Osteoblast (primary cell): ENCODE measurements at regions not wholly inside any gene's neighbourhood (a gene's known extent, or its start where the extent isn't known, plus 50 kb on each side); places are given as distances from the start of the nearest gene placed in this dataset.
A peak's percentile ranks its signal among the peaks of the same experiment; 100 is the strongest.
"Not testable (repeated sequence)": the region's sequence is repeated elsewhere in the genome, so short reads cannot be mapped to it uniquely, and the experiment has no call there.

ENCODE experiments used
- DNase-seq: peaks from one replicate; pipeline ENCODE4 v3.0.0; 2011; ENCODE audit warnings: low spot score, mixed read lengths; ENCODE audit not compliant: insufficient read length; ENCODE audit errors: missing footprints
- H2AFZ ChIP-seq: 2 replicates; pipeline ENCODE4 v1.6.0; 2011; ENCODE audit warnings: mild to moderate bottlenecking, low read length
- H3K27ac ChIP-seq: 2 replicates; pipeline ENCODE4 v1.5.1; 2011; ENCODE audit warnings: mild to moderate bottlenecking, low read depth, low read length, moderate library complexity
- H3K27me3 ChIP-seq: 2 replicates; pipeline ENCODE4 v1.6.0; 2012; ENCODE audit warnings: mild to moderate bottlenecking, control low read depth, inconsistent platforms, low read length, moderate library complexity; ENCODE audit not compliant: insufficient read depth
- H3K36me3 ChIP-seq: 2 replicates; pipeline ENCODE4 v1.5.1; 2011; ENCODE audit warnings: mild to moderate bottlenecking, low read length, control low read depth, moderate library complexity; ENCODE audit not compliant: insufficient read depth
- H3K4me1 ChIP-seq: 2 replicates; pipeline ENCODE4 v1.5.1; 2011; ENCODE audit warnings: mild to moderate bottlenecking, low read length, control low read depth, moderate library complexity; ENCODE audit not compliant: insufficient read depth
- H3K4me2 ChIP-seq: 2 replicates; pipeline ENCODE4 v1.6.0; 2011; ENCODE audit warnings: mild to moderate bottlenecking, low read length; ENCODE audit not compliant: insufficient read depth
- H3K4me3 ChIP-seq: fragments of 200-600 bp; sonication (generic); 3 replicates; pipeline ENCODE4 v1.5.1; 2012; ENCODE audit warnings: mild to moderate bottlenecking, low read length, inconsistent platforms; ENCODE audit not compliant: insufficient read depth
- H3K79me2 ChIP-seq: 2 replicates; pipeline ENCODE4 v1.6.0; 2012; ENCODE audit warnings: mild to moderate bottlenecking, low read length, control low read depth, inconsistent platforms; ENCODE audit not compliant: insufficient read depth
- H3K9me3 ChIP-seq: 2 replicates; pipeline ENCODE4 v1.5.1; 2011; ENCODE audit warnings: low read depth, low read length, control low read depth
- H4K20me1 ChIP-seq: 2 replicates; pipeline ENCODE4 v1.6.0; 2012; ENCODE audit warnings: mild to moderate bottlenecking, low read length, control low read depth; ENCODE audit not compliant: insufficient read depth
- TF ChIP-seq, protein P1 (sequence below): IDR thresholded peaks from 2 replicates; pipeline ENCODE4 v1.5.1; 2011; ENCODE audit warnings: mild to moderate bottlenecking, low read depth, low read length, moderate library complexity; ENCODE audit errors: extremely low read depth

DNA sequence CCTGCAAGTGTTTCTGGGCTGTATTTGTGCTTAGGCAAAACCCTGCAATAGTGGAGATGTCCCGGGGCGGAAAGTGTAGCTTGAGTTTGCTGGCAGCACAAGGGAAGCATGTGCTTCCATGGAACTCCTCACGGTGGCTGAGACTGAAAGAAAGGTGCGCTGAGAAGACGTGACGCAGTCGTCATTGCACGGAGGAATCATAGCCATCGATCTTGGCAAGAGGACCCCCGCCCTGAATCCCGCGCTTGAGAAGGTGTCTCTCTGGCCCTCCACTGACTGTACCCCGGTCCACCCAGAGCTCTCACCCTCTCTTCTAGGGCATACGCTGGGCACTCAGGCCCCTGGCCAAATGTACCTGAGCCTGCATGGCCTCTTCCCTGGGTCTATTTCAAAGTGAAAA, 1081.8 kb upstream of the DEFB115 start:
- Histone ChIP-seq H4K20me1 (no peaks in the 10 kb centered on the region), H3K27me3 (no peaks in the 10 kb centered on the region), H2AFZ (no peak overlapping the region), H3K4me2 (no peak overlapping the region), H3K4me1 (no peaks in the 10 kb centered on the region), H3K27ac (no peak overlapping the region), H3K36me3 (no peaks in the 10 kb centered on the region), H3K9me3 (no peaks in the 10 kb centered on the region), H3K4me3 (no peak overlapping the region), H3K79me2 (no peaks in the 10 kb centered on the region)
- DNase-seq: no peak
- TF ChIP-seq, protein P1, sequence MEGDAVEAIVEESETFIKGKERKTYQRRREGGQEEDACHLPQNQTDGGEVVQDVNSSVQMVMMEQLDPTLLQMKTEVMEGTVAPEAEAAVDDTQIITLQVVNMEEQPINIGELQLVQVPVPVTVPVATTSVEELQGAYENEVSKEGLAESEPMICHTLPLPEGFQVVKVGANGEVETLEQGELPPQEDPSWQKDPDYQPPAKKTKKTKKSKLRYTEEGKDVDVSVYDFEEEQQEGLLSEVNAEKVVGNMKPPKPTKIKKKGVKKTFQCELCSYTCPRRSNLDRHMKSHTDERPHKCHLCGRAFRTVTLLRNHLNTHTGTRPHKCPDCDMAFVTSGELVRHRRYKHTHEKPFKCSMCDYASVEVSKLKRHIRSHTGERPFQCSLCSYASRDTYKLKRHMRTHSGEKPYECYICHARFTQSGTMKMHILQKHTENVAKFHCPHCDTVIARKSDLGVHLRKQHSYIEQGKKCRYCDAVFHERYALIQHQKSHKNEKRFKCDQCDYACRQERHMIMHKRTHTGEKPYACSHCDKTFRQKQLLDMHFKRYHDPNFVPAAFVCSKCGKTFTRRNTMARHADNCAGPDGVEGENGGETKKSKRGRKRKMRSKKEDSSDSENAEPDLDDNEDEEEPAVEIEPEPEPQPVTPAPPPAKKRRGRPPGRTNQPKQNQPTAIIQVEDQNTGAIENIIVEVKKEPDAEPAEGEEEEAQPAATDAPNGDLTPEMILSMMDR: no peak

DNA sequence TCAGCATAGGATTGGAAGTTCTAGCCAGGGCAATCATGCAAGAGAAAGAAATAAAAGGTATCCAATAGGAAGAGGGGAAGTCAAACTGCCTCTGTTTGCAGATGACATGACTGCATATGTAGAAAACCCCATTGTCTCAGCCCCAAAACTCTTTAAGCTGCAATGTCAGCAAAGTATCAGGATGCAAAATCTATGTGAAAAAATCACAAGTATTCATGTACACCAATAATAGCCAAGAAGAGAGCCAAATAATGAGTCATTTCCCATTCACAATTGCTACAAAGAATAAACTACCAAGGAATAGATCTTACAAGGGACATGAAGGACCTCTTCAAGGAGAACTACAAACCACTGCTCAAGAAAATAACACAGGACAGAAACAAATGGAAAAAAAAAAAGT, 1074.3 kb upstream of the DEFB115 start:
- H3K4me2 ChIP-seq, H3K36me3 ChIP-seq, H3K9me3 ChIP-seq, DNase-seq, H3K4me3 ChIP-seq, H2AFZ ChIP-seq, H3K27me3 ChIP-seq, H4K20me1 ChIP-seq, H3K27ac ChIP-seq, H3K79me2 ChIP-seq, H3K4me1 ChIP-seq: not testable (repeated sequence)

DNA sequence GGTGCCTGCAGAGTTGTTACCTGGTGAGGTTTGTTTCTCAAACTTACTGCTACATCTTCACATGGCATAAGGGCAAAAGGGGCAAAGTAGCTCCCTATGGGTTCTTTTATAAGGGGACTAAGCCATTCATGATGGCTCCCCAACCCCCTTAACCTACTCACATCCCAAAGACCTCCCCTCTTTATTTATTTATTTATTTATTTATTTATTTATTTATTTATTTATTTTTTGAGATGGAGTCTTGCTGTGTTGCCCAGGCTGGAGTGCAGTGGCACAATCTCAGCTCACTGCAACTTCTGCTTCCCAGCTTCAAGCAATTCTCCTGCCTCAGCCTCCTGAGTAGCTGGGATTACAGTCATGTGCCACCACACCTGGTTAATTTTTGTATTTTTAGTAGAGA, 1065.7 kb upstream of the DEFB115 start:
- H3K4me1 ChIP-seq, H3K4me2 ChIP-seq, H3K27ac ChIP-seq, H2AFZ ChIP-seq, H4K20me1 ChIP-seq, H3K27me3 ChIP-seq, H3K4me3 ChIP-seq, DNase-seq, H3K9me3 ChIP-seq, H3K79me2 ChIP-seq, H3K36me3 ChIP-seq: not testable (repeated sequence)

DNA sequence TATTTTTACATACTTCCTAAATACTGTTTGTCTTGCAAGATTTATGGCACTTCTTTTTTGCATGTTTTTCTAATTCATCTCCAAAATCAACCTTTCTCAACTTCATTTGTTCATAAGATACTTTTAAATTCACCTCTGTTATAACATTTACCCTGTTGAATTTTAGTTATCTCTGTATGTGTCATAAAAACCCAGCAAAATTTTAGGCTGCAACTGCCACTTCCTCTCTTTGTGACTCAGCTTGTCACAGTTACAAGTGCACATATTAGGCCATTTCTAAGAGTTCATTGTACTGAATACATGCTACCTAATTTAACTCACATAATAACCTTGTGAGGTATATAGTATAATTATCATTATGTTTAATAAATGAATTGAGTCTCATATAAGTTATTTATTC, 1023.0 kb upstream of the DEFB115 start:
- DNase-seq, H2AFZ ChIP-seq, H3K4me2 ChIP-seq, H4K20me1 ChIP-seq, H3K36me3 ChIP-seq, H3K27ac ChIP-seq, H3K4me1 ChIP-seq, H3K27me3 ChIP-seq, H3K79me2 ChIP-seq, H3K4me3 ChIP-seq, H3K9me3 ChIP-seq: not testable (repeated sequence)

DNA sequence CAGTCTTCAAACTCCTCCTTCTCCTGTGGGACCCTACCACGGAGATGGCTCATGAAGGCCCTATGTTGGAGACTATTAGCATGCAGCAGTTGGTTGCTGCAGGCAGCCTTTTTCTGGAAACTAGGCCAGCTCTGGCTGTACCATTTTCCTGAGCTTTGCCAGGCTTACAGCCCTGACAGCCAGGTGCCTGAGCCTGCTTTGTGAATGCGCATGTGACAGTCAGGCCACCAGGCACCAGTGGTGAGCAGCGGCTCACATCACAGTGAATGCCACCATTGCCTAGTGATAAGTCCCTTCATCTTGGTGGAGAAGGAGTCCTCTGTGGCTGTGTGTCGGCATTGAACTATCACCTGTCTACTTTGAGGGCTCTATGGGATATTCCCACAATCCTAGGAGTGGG, 982.4 kb upstream of the DEFB115 start:
- DNase-seq, H3K4me2 ChIP-seq, H3K4me3 ChIP-seq, H3K36me3 ChIP-seq, H3K9me3 ChIP-seq, H3K4me1 ChIP-seq, H3K79me2 ChIP-seq, H2AFZ ChIP-seq, H3K27me3 ChIP-seq, H3K27ac ChIP-seq, H4K20me1 ChIP-seq: not testable (repeated sequence)

DNA sequence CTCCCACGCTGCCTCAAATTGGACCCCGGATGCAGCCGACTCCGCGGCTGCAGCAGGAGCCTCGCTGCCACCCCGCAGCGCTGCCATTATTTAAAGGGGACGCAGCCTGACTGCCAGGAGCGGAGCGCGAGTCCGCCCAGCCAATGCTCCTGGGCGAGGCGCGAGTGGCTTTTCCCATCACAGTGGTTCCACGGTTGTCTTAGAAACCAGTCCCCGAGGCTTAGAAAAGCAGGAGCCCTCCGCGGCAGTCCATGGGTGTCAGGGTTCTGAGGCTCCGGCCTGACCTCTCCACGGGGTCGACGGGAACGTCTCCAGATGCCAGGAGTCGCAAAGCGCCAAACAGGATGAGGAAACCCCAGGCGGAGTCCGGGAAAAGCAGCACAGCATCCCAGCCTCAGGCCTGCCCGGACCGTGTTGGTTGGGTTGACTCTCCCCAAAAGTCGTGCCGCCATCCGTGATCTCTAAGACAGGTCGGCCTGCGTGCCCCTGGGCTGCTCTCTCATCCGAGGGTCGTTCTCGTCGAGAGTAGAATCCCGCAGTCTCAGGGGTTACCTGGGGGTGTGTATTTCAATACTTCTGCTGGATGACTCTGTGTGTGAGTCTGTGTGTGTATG, 975.8 kb upstream of the DEFB115 start:
- Histone ChIP-seq H3K27me3 (no peaks in the 10 kb centered on the region), H3K4me3 (no peak overlapping the region), H2AFZ (no peak overlapping the region), H3K4me2 (no peak overlapping the region), H3K9me3 (no peaks in the 10 kb centered on the region), H3K36me3 (no peaks in the 10 kb centered on the region), H3K4me1 (no peaks in the 10 kb centered on the region), H3K79me2 (no peaks in the 10 kb centered on the region), H4K20me1 (no peaks in the 10 kb centered on the region), H3K27ac (no peak overlapping the region)
- TF ChIP-seq, protein P1: no peak
- DNase-seq: peak; percentile 17

DNA sequence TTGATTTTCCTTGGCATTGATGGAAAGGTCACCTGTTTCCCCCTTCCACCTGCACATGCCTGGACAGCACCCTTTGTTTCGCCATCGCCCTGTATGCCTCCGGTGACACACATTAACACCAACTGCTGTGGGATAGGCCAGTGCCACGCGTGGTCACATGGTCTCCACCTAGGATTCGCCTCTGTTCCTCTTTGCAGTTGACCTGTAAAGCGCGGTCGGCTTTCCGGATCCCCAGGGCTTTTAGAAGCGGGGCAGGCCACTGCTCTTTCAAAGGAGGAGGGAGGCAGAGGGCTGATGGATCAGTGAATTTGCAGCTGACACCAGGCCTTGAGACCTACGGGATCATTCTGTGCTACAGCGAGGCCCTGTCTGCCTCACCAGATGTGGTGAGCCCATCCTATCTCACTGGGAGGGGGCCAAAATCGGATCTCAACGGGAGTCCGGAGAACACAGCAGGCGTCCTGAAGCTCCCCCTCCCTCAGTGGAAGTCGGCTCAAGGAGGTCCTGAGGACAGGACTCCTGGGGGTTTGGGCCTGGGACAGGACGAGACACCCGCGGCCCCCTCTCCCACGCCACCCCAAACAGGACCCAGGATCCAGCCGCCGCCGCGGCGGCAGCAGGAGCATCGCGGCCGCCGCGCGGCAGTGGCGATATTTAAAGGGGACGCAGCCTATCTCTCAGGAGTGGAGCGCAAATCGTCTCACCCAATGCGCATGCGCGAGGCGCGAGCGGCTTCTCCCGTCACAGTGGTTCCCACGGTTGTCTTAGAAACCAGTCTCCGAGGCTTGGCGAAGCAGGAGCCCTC, 973.8 kb upstream of the DEFB115 start:
- H3K4me2 ChIP-seq, H3K27ac ChIP-seq, H3K36me3 ChIP-seq, H3K79me2 ChIP-seq, H4K20me1 ChIP-seq, H3K9me3 ChIP-seq, H3K27me3 ChIP-seq, H3K4me1 ChIP-seq: not testable (repeated sequence)
- Histone ChIP-seq H2AFZ (peak overlapping the region; percentile 51), H3K4me3 (peak overlapping the region; percentile 51)
- peak; percentile 86 for DNase-seq
